Nephron progenitor cell (in vitro differentiated cells): ENCODE measurements at regions not wholly inside any gene's neighbourhood (a gene's known extent, or its start where the extent isn't known, plus 50 kb on each side); places are given as distances from the start of the nearest gene placed in this dataset.
"Not testable (repeated sequence)": the region's sequence is repeated elsewhere in the genome, so short reads cannot be mapped to it uniquely, and the experiment has no call there.

Source experiments
- DNase-seq: peaks from one replicate; pipeline ENCODE4 v3.0.0; 2021
- H3K27ac Mint-ChIP-seq: 2 replicates; pipeline ENCODE4 v1.8.0; 2021; ENCODE audit warnings: mild to moderate bottlenecking, moderate library complexity, mixed read lengths
- H3K27me3 Mint-ChIP-seq: 2 replicates; pipeline ENCODE4 v1.8.0; 2021; ENCODE audit warnings: mild to moderate bottlenecking, low read depth, mixed read lengths; ENCODE audit not compliant: poor library complexity
- H3K36me3 Mint-ChIP-seq: 2 replicates; pipeline ENCODE4 v1.8.0; 2021; ENCODE audit warnings: low read depth, mixed read lengths
- H3K4me1 Mint-ChIP-seq: 2 replicates; pipeline ENCODE4 v1.8.0; 2021; ENCODE audit warnings: mixed read lengths
- H3K4me3 Mint-ChIP-seq: 2 replicates; pipeline ENCODE4 v1.8.0; 2021; ENCODE audit warnings: mild to moderate bottlenecking, moderate library complexity, mixed read lengths
- H3K9me3 Mint-ChIP-seq: 2 replicates; pipeline ENCODE4 v1.8.0; 2021; ENCODE audit warnings: mild to moderate bottlenecking, moderate library complexity, mixed read lengths
- TF ChIP-seq, protein P1 (sequence below): fragments of 200-600 bp; sonication (generic); IDR thresholded peaks from 2 replicates; pipeline ENCODE4 v1.5.0; 2021; ENCODE audit warnings: antibody characterized with exemption

DNA sequence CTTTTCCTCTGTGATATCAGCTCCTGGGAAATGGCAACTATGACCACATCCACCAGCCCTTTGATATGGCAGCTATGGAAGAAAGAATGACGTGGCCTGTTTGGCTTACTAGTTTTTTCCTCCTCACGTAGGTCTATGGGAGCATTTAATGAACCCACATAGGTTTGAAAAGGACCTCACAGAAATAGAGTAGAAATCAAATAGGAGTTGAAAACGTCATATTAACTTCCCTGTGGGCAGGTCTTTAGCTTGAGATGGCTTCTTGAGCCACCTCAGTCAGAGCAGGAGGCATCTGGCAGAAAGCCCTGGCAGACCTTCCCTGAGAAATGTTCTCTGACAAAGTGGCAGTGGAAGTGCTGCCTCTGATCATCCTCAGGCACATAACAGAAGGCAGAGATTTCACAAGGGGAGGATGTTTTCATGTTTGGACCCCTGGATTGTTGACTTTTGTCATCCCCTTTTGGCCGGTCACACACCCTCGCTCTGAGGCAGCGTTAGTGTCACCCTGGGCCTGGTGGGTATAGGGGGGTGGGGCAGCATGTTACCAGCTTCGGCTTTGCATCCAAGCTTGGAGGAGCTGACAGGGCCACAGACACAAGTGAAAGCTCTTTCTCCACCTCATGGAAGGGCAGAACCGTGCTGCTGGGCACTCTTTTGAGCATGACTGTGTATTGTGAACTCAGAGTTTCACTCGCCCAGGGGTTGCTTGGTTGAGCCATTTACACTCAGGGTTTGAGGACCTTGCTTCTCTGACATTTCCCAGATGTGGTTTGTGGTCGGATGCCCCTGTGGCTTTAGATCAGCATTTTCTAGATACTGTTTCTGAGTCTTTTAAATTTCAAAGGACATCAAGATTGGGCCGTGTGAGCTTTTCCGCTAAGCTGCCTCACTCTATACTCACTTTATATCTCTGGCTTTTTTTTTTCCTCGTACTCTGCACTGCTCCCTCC is 184.2 kb downstream of the STK31 start:
- Mint-ChIP-seq H3K4me1 (peaks cover 32% of the 10 kb centered on the region), H3K9me3 (no peaks in the 10 kb centered on the region), H3K36me3 (no peaks in the 10 kb centered on the region), H3K27ac (no peak overlapping the region), H3K27me3 (no peaks in the 10 kb centered on the region), H3K4me3 (no peak overlapping the region)
- peak; percentile 8 for DNase-seq
- TF ChIP-seq, protein P1, sequence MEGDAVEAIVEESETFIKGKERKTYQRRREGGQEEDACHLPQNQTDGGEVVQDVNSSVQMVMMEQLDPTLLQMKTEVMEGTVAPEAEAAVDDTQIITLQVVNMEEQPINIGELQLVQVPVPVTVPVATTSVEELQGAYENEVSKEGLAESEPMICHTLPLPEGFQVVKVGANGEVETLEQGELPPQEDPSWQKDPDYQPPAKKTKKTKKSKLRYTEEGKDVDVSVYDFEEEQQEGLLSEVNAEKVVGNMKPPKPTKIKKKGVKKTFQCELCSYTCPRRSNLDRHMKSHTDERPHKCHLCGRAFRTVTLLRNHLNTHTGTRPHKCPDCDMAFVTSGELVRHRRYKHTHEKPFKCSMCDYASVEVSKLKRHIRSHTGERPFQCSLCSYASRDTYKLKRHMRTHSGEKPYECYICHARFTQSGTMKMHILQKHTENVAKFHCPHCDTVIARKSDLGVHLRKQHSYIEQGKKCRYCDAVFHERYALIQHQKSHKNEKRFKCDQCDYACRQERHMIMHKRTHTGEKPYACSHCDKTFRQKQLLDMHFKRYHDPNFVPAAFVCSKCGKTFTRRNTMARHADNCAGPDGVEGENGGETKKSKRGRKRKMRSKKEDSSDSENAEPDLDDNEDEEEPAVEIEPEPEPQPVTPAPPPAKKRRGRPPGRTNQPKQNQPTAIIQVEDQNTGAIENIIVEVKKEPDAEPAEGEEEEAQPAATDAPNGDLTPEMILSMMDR, result no peak

DNA sequence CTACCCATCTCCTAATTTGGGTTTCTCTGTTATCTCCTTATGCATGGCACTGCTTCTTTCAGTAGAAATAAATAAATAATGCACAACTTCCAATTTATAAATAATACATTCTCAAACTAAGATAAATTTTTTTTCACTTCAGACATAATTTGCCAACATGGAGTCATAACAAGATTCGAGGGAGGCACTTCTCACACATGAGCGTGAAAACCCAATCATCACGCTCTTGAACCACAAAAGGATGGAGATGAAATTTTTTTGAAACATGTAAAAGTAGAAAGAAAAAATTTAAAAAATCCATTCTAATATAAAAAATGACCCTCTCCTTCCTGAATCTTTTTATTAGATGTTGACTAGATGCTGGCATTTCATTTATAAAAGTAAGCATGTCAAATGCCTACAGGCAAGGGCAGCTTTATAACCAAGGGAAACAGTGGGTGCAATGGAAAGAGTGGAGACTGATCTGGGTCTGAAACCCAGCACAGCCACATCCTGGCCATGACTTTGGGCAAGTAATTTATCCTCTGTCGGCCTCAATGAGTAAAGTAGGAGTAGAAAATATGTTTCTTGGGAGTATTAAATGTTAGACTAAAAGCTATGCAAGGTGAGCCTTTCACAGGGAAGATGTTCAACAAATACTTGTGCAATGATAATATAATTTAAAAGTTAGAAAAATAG is 185.0 kb downstream of the STK31 start:
- Mint-ChIP-seq H3K27me3 (no peaks in the 10 kb centered on the region), H3K4me1 (peaks cover 32% of the 10 kb centered on the region), H3K9me3 (no peaks in the 10 kb centered on the region), H3K4me3 (no peak overlapping the region), H3K36me3 (no peaks in the 10 kb centered on the region), H3K27ac (no peak overlapping the region)
- TF ChIP-seq, protein P1, result no peak
- no peak for DNase-seq

DNA sequence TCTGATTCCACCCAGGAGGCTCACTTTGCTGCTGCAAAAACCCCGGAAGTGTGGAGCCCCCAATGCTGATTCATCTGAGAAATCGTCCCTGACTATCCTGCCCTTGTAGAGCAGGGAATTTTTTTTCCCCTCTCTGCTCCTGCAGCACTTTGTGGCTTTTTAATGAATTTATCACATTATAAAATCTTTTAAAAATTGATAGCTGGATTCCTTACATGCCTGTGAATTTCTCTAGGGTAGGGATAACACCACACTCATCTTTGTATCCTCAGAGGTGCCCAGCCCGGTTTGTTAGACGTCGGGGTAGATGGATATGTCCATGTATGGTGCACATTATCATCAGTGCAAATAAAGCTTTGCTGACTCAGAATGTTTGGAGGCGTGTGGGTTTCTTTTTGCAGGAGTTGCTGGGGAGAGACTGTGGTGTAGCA is 185.7 kb downstream of the STK31 start:
- DNase-seq, result no peak
- peaks cover 32% of the 10 kb centered on the region for H3K4me1 Mint-ChIP-seq
- TF ChIP-seq, protein P1, result no peak
- no peaks in the 10 kb centered on the region for H3K27me3 Mint-ChIP-seq
- no peaks in the 10 kb centered on the region for H3K9me3 Mint-ChIP-seq
- H3K36me3 Mint-ChIP-seq, result no peaks in the 10 kb centered on the region
- no peak overlapping the region for H3K4me3 Mint-ChIP-seq
- no peak overlapping the region for H3K27ac Mint-ChIP-seq

DNA sequence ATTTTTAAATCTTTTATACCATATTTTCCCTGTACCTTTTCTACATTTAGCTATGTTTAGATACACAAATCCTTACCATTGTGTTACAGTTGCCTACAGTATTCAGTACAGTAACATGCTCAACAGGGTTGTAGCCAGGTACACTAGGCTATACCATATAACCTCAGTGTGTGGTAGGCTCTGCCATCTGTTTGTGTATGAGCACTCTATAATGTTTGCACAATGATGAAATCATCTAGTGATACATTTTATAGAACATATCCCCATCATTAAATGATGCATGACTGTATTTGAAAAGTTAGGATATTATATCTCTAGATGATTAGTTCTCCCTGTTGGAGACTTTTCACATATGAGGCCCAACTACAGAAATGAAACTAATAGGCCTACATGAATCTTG is 188.6 kb downstream of the STK31 start:
- Mint-ChIP-seq H3K27ac (no peak overlapping the region), H3K27me3 (peaks cover 4% of the 10 kb centered on the region), H3K4me1 (peaks cover 22% of the 10 kb centered on the region), H3K4me3 (no peak overlapping the region), H3K36me3 (no peaks in the 10 kb centered on the region), H3K9me3 (no peaks in the 10 kb centered on the region)
- TF ChIP-seq, protein P1, result no peak
- no peak for DNase-seq

DNA sequence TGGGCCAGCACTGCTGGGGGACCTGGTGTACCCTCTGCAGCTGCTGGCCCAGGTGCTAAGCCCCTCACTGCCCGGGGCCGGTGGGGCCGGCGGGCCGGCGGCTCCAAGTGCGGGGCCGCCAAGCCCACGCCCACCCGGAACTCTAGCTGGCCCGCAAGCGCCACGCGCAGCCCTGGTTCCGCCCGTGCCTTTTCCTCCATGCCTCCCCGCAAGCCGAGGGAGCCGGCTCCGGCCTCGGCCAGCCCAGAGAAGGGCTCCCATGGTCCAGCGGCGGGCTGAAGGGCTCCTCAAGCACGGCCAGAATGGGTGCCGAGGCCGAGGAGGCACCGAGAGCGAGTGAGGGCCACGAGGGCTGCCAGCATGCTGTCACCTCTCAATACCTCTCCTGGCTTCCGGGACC is 194.9 kb downstream of the STK31 start:
- not testable (repeated sequence) for H3K27me3 Mint-ChIP-seq, DNase-seq, H3K4me3 Mint-ChIP-seq, H3K36me3 Mint-ChIP-seq, H3K9me3 Mint-ChIP-seq, H3K4me1 Mint-ChIP-seq, H3K27ac Mint-ChIP-seq

DNA sequence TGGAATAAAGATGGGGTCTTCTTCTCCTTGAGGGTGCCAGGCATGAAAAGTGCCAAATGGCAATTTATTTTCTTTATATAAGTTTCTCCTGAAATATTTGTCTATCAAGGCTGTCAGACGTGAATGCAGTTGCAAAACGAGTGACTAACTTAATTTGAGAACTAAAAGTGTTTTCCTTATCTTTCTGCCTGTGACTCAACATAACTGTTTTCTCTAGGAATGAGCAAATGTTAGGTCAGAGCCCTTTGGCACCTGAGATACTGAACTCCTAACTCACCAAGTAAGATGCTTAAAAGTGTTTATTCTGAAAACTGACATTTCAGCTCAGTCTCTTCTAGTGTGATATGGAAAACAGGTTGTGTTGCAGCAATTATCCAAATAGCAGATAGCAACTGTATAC is 197.0 kb downstream of the STK31 start:
- H3K36me3 Mint-ChIP-seq, result no peaks in the 10 kb centered on the region
- peaks cover 4% of the 10 kb centered on the region for H3K9me3 Mint-ChIP-seq
- H3K4me3 Mint-ChIP-seq, result no peak overlapping the region
- H3K27me3 Mint-ChIP-seq, result no peaks in the 10 kb centered on the region
- TF ChIP-seq, protein P1, result no peak
- no peak for DNase-seq
- no peaks in the 10 kb centered on the region for H3K4me1 Mint-ChIP-seq
- H3K27ac Mint-ChIP-seq, result no peak overlapping the region
